ENCODE measurements at regions not wholly inside any gene's neighbourhood (a gene's known extent, or its start where the extent isn't known, plus 50 kb on each side); places are given as distances from the start of the nearest gene placed in this dataset.
"Not testable (repeated sequence)": the region's sequence is repeated elsewhere in the genome, so short reads cannot be mapped to it uniquely, and the experiment has no call there.

DNA sequence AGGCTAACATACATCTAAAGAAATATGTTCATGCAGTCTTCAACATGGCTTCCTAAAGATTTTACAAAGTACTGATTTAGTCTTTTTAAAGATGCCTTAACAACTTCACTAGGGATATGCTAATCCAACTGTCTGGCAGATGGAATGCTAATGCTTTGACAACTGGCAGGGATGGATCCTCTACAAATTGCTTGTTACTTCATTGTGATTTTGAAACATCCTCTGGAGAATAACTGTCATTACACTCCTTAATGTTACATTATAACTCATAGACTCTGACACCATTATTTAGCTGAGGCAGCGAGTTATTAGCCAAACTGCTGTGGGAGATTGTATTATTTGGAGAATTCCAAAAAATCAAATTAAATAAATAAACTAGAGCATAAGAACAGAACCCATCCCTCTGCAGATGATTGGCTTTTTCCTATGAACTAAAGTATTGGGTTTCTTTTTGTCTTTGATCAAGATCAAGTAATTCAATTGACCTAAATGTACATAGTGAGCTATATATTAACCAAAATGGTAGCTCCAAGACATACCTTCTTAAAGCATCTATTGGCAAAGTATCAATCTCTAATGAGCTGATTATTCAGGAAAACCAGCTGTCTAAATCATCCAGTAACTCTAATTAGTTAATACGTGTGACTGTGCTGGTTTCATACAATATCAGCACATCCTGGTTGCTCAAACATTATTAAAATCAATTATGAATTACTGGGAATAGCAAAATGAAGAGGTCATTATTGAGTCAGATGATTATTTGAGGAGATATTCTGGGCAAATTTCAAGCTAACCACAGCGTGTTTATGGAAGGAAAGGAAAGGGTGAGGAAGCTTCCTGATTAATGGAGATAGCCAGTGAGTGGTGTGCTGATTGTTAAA, 321.3 kb upstream of the TFPI start:
- no peak for DNase-seq

DNA sequence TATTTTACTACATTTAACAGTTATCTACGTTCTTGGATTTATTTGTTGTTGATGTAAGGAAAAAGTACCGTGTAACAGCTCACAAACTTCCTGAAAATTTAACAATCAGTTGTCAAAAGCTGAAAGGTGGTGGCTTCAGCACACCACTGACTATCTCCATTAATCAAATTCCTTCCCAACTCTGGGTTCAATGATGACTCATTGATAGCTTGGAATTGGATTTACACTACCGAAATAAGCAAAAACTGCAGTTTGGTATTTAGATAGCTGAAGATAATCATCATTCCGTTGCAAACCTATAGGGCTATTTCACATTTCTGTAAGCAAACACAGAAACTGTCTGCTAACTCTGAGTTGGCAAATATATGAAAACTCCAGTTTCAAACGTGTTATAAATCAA, 322.3 kb upstream of the TFPI start:
- DNase-seq: no peak

DNA sequence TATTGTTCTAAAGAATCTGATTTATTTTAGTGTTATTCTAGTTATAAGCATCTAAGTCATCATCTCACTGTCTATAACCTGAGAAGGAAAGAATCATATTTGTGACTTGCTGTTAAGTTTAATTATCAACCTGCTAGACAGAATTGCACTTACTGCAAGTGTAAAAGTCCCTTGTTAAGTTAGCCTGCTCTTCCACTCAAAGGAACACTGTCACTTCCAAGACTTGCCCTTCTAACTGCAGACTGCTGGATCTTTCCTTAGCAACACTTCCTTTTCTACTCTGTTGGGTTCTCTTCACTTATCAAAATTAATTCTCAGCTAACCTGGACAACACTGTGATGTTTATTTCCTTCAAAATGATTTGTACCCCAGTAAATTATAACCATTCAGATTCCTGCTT, 323.2 kb upstream of the TFPI start:
- no peak for DNase-seq

DNA sequence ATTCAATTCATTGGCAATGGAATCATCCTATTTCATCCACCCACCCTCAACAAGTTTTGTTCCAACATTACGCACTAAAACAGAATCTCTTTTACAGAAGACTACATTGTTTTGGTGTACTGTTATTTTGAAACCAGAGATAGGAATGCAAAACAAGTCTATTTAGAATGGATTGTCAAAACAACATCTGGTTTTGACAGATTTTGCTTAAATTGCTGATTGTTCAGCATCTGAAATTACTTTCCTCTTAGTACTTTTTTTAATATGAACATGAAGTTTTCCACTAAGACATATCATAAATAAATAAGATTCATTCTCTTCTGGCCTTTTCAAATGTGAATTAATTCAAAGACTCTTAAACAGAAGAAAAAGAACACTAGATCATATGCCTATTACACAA, 323.9 kb upstream of the TFPI start:
- no peak for DNase-seq

DNA sequence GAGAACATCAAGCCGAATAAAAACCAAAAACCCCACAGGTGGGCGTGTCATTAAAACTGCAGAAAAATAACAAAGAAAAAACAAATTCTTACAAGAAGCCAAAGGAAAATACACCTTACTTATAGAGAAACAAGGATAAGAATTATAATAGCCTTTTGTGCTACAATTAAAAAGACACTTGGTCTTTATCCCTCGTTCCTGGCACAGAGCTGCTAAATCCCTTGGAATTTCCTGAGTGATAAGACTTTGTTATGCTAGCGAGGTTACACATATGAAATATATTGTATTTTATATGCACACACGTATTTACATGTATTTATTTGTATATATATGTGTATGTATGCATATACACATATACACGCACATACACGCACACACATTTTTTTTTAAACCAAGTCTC, 325.3 kb upstream of the TFPI start:
- no peak for DNase-seq

DNA sequence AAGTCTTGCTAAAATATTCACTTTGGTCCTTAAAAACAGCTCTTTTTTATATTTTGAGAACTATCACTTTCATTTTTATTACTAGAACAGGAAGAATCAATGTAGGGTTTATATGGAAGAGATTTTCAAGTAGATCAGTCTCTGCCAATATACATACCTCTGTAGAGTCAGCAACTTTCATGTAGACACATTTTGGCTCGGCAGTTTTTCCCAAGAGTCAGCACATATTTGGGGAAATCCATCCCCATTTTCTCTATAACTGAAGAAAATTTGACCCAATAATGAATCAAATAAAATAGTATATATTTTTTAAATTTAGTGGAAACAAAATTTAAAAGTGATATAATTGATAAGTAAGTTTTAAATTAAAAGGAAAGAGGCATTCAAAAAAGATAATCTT, 329.8 kb upstream of the TFPI start:
- no peak for DNase-seq

DNA sequence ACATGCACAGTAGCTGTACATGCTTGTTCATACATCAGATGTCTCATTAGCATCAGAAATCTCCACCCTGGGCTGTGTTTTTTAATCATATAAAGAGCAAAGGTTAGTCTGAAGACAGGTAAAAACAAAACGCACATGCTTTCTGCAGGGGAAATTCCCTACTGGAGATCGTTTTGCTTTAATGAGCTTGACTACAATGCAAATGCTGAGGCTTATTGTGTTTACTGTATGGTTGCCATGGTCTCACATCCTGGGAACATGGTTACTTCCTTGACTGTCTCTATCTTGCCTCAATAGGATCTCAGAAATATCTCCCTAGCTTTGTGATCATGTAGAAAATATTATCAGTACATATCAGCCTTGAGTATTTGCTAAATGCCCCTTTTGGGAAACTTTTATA, 336.5 kb upstream of the TFPI start:
- DNase-seq: peak; percentile 78

DNA sequence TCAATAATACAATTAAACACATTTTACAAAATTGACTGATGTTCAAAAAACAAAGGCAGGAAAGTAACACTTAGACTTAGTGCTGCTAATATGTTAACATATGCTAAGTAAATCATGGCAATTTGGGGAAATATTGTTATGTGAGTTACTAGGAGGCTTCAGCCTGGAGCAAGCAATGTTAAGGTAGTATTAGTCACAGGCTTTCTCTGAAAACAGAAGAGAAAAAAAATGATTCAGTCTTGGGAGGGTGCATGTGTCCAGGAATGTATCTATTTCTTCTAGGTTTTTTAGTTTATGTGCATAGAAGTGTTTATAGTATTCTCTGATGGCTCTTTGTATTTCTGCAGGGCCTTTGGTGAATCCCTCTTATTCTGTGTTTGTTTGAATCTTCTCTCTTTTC, 345.8 kb upstream of the TFPI start:
- DNase-seq: no peak

DNA sequence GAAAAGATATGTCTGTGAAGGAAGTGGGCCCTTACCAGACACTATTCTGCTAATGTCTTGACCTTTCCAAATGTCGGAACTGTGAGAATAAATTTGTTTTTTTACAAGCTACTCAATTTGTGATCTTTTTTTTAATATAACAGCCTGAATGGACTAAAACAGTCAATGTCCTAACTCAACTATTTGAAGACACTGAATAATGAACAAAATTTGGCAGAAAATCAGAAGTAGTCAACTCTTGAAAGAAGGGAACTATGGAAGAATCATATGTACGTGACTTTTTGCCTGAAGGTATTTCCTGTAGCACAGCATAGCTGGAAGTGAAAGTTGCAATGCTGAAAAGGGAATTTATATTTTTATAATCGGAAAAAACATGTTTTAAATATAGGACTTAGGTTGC, 351.8 kb upstream of the TFPI start:
- no peak for DNase-seq

DNA sequence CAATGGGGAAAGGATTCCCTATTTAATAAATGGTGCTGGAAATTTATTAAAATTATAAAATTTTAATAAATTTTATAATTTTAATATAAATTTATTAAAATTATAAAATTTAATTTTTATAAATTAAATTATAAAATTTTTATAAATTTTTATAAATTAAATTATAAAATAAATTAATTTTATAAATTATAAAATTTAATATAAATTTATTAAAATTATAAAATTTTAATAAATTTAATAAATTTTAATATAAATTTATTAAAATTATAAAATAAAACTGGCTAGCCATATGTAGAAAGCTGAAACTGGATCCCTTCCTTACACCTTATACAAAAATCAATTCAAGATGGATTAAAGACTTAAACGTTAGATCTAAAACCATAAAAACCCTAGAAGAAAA, 356.7 kb upstream of the TFPI start:
- DNase-seq: not testable (repeated sequence)

DNA sequence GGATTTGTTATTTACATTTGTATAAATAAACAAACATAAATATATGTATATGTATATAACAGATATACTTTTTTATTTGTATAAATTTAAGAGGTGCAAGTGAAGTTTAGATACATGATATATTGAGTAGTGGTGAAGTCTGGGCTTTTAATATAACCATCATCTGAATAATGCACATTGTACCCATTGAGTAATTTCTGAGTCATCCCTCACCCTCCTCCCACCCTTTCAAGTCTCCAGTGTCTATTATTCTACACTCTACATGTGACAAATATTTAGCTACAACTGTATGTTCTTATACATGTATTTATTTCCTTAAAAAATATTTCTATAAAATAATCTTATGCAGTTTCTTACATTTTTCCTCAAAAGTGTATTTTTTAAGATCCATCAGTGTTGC, 358.7 kb upstream of the TFPI start:
- no peak for DNase-seq

DNA sequence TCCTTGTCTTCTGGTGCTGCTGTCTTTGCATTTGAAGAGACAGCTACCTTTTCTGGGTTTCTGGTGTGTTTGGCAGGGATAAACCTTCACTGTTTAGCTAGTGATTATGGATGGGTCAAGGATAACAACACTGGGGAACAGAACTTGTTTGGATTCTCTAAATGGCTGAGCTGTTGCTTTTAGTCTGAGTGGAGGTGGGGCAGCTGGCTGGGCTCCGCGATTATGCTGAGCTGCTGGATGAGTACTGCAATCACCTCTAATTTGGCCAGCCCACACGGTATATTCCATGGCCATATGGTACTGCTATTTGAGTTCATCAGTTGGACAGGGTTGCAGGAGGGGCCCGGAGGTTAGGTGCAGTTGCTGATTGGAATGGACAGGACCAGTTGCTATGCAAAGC, 361.6 kb upstream of the TFPI start:
- DNase-seq: no peak

DNA sequence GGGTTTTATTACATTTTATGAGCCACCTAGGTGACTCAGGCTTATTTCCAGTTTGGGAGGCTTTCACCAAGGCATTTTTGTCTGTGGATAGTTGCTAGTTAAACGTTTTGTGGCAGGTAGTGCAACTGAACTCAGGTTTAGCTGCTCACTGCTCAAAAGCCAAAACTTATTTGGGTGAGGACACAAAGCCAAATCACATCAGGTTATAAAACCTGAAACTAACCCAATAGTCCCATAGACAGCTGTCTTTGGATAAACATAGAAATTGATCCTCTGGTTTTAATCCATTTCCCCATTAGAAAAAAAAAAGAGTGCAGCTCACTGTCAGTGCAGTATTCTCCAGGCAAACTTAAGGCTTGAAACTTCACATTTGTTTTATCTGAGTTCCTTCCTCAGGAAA, 362.6 kb upstream of the TFPI start:
- DNase-seq: no peak

DNA sequence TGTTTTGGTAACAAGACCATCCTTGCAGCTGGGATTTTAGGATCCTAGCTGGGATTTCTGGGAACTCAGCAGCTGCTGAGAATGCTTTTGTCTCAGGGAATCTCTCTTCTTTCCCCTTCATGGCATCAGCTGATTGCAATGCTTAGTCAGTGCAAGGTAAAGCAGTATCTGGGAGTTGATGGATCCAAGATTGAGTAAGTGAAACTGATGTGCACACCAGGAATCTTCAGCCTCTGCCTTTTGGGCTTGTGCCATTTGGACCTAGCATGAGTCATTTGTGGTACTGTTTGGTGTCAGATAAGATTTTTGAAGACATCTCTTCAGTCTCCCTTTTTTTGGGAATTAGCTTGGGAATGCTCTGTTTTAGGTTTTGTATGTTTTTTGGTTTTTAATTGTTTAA, 363.3 kb upstream of the TFPI start:
- no peak for DNase-seq

DNA sequence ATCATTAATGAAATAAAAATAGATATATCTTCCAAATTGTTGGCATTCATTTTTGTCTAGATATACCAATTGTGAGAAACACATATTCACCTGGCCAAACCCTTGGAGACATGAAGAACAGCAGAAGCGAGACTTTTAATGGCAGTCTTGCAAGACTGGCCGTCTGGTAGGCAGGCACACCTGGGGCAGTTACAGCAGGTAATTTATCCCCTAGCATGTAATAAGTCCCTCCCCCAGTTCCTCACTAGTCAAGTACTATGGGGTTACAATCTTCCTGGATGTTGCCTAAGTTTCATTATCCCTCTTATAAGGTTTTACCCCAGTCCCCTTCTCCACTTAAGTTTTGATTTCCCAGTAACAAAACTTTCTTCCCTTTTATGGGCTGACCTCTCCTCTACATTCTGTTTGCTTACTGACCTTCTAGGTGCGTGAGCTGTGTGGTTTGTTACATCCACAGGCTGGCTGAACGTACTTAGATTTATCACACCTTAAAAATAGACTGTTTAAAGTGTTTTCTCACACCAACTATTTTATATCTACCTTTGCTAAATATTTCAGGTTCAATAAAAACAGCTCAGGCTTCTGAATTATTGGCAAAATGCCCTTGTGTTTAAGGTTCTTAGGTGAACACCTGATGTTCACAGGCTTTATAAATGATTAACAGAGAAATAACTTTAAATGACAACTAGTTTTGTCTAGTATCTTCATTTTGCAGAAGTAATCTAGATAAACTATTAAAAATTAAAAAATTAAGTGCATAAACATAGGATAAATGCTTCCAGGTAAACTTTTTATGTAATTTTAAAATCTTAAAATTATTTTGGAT, 365.0 kb upstream of the TFPI start:
- no peak for DNase-seq

DNA sequence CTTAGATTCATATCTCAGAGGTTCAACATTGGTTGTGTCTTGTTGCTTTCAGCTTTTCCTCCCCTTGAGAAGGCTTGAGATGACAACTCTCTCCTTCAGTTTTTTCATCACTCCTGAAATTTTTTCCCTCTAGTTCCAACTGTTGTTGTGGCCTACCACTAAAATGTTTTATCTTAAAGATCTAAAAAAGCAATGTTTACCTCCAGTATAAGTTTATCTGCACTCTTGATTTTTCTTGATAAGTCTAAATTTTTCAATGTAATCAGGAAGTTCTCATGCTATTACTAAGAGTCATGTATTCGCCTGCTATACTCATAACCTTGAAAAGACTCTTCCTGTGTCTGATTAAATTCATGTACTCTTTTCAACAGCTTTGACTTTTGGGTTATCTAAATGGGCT, 366.3 kb upstream of the TFPI start:
- DNase-seq: no peak

DNA sequence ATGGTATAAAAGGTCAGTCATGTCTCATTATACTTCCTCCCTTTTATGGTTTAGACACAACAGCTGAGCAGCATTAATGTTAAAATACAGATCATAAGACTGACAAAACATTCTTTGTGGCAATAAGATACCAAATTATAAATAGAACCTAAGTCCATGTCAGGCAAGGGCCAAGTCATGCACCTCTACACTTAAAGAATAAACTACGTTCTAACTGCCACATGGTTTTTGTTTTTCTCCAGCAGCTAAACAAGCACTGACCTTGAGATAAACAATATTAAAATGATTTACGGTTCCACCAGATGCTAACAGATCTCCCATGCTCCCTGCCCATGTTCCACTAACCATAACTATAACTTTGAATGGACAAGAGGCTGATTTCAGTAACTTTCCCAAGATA, 368.6 kb upstream of the TFPI start:
- no peak for DNase-seq

DNA sequence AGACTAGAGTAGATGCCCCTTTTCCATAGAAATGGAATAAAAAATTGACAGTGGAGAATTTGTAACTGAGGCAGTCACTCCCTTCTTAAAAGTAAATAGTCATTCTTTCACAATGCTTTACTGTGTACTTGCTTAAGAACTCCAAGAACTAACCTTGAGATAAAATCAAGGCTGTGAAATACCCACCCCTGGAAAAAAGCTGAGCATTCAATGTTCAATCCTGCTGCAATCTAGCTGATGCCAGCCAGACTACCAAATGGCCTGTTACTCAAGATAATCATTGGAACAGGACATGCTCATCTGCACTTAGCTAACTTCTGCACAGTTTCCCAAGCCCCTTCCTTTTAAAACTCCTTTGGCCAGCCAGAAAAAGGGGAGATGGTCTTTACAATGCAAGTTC, 367.4 kb upstream of the GULP1 start:
- DNase-seq: no peak

DNA sequence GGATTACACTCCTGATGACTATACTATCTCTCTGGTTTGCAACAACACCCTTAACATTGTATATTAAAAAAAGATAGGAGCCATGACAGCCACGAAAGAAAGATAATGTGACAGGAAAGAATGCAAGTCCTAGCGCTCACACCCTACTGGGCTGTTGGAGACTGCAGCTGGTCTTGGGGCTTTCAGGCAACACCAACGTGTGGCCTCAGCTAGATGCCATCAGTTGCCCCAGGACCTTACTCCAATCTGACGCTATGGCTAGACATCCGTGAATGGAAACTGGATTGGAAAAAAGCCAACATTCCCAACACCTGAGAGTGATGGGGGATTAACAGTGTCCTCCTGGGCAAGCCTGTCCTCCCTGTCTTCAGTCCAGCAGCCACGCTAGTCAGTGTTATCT, 357.4 kb upstream of the GULP1 start:
- no peak for DNase-seq

DNA sequence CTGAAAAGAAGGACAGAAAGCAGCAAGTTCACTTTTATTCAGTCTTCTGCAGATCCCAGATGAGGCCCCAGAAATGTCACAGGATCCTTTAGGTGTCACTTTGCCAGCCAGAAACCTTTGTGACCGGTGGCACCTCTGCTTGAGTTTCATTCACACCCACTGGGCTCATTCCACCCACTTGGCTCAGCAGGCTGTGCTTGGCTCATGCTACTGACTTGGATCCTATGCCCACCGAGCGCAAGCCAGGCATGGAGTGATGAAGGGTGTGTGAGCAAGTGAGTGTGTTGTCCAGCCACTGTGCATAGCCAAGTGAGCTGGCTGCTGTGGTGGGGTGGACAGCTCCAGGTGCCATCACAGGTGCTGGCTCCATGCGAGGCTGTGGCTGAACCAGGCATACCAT, 357.0 kb upstream of the GULP1 start:
- no peak for DNase-seq

DNA sequence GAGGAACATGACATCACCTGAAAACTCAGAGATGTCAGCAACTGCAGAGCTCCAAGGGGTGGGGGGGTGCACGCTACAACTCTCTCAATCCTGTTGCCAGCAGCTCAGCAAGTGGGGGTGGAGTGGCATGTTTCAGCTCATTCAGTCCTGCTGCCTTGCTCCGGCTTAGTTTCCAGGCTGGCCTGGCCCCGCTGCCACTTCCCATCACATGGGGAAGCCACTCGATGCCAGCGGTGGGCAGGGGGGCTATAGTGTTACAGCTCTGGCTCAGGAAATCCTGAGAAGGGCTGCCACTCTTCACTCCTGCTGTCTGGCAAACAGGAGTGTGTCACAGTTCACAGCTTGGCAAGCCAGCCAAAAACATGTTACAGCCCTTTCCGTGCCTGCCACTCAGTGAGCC, 356.5 kb upstream of the GULP1 start:
- DNase-seq: no peak

DNA sequence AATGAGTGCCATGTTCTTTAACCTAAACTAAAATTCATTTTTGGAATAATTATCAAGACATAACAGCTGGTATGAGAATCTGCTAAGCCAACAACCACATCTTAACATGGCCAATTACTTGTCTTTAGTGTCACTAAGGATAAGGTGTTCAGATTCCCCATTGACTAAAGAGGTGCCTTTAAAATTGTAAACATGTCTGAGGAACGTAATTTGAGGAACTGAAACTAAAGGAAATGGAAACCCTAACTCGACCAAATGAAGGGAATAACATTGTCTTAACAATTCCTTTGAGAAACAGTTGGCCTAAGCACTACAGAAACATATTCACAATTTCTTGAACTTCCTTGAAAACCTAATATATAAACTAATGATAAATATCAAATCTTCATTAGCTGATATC, 355.4 kb upstream of the GULP1 start:
- DNase-seq: no peak

DNA sequence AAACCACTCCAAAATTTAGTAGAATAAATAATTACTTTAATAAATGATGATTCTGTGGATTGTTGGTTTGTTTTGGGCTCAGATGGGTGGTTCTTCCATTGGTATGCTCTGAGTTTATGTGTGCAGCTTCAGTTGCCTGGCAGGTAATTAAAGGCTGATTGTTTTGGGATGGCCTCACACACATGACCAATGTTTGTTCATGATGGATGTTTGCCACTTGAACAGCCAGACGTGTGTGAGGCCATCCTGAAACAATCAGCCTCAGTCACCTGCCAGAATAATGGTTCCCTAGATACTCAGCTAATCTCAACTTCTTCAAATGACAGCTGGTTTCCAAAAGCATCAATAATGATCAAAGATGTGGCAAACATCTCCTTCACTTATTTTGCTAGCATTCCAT, 352.5 kb upstream of the GULP1 start:
- no peak for DNase-seq

DNA sequence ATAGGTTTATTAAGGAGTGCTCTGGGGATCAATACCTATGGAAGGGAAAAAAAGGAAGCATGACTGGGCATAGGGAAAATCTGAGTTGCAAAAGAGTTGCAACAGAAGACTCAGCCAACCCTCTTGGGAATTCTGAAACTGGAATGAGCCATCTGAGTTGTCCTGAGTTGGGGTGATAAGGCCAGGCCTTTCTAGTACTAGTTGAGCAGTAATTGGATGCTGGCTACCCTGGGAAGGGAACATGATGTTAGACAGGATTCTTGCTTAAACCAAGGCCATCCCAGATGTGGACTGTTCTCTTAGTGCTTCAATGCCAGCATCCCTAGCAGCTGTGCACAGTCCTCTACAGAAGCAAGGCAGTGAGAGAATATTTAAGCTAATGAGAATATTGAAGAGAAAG, 348.8 kb upstream of the GULP1 start:
- DNase-seq: no peak
